Gastrocnemius medialis (tissue), 4 donors: ENCODE measurements at regions not wholly inside any gene's neighbourhood (a gene's known extent, or its start where the extent isn't known, plus 50 kb on each side); places are given as distances from the start of the nearest gene placed in this dataset.
A peak's percentile ranks its signal among the peaks of the same experiment; 100 is the strongest.

Experiments
- ATAC-seq, 2 donors: fragments of 150-250 bp; one replicate each; pipeline ENCODE4 v1.9.1; 2016
- DNase-seq, 2 donors: peaks; one replicate each; pipeline ENCODE4 v3.0.0-alpha.2; 2019
- H3K27ac ChIP-seq, 4 donors: fragments of 200-600 bp; sonication (generic); 1 replicate in 1 of 4; 2 replicates in 3 of 4; pipeline ENCODE4 v1.5.1; 2016 to 2018; ENCODE audit warnings: mild to moderate bottlenecking in 2 of 4, moderate library complexity in 1 of 4
- H3K27me3 ChIP-seq, 3 donors: fragments of 200-600 bp; sonication (generic) in 2 of 3; 1 replicate in 1 of 3; 2 replicates in 2 of 3; pipeline versions ENCODE4 v1.5.1 to v1.6.0; 2016 to 2019; ENCODE audit warnings: mild to moderate bottlenecking in 1 of 3, moderate library complexity in 1 of 3
- H3K36me3 ChIP-seq, 2 donors: fragments of 200-600 bp; sonication (generic) in 1 of 2; one replicate each; pipeline ENCODE4 v1.5.1; 2017 to 2018
- H3K4me1 ChIP-seq, 2 donors: fragments of 200-600 bp; sonication (generic) in 1 of 2; one replicate each; pipeline ENCODE4 v1.5.1; 2016 to 2017; ENCODE audit warnings: mild to moderate bottlenecking in 2 of 2
- H3K4me3 ChIP-seq, 4 donors: fragments of 200-600 bp; sonication (generic) in 3 of 4; 1 replicate in 1 of 4; 2 replicates in 3 of 4; pipeline ENCODE4 v1.5.1; 2016 to 2019; ENCODE audit warnings: mild to moderate bottlenecking in 2 of 4
- H3K9me3 ChIP-seq, 3 donors: fragments of 200-600 bp; sonication (generic) in 2 of 3; 1 replicate in 1 of 3; 2 replicates in 2 of 3; pipeline ENCODE4 v1.5.1; 2016 to 2019
- POLR2A ChIP-seq, 2 donors: fragments of 450-650 bp; IDR thresholded peaks; one replicate each; pipeline ENCODE4 v1.6.1; 2017; ENCODE audit warnings: antibody characterized with exemption in 2 of 2, mild to moderate bottlenecking in 2 of 2, moderate library complexity in 2 of 2
- in situ Hi-C, 4 donors: fragments of 200-750 bp; cut with MboI; loops; one replicate each; pipeline versions ENCODE4 v1.15.0 to v1.8.0; 2017; ENCODE audit warnings: low sequenced_read_pairs in 4 of 4
- intact Hi-C: fragments of 100-400 bp; cut with DNase I; formaldehyde crosslinking; loops from one replicate; pipeline ENCODE4 v1.15.1; 2023; ENCODE audit warnings: low total_unique reads
- TF ChIP-seq, protein P1 (sequence below), 5 experiments: fragments of 450-650 bp in 3 of 5; fragments of 200-600 bp in 2 of 5; sonication (generic) in 2 of 5; IDR thresholded peaks in 4 of 5; conservative IDR thresholded peaks in 1 of 5; 1 replicate in 4 of 5; 2 replicates in 1 of 5; pipeline ENCODE4 v1.5.1; 2016 to 2019; ENCODE audit warnings: antibody characterized with exemption in 5 of 5, mild to moderate bottlenecking in 3 of 5, moderate library complexity in 3 of 5

DNA sequence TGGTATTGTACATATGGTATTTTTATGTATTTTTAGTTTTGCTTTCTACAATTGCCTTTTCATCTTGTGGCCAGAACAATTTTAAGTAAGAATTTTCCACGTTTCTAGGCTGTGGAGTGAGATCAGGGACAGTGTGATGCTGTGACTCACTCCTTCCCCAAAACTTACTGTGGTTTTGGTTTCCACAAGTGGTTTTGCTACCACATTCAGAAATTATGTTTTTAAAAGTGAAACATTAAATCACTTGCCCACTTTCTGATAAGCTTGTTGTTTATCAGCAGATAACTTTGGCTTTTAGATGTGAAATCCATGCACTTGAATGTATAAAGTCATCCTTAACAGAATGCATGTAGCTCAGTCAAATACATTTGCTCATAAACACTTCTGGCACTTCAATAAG lies 192.2 kb upstream of the THRB start:
- ATAC-seq = no peak
- intact Hi-C loops (loop anchor here (5.0 to 10.0 kb wide), 2 partner anchors 165 to 502 kb away; no protein-coding TSS in a partner anchor), in situ Hi-C loops (loop anchor here in 3 of 4 donors (10.0 to 25.0 kb wide), 4 partner anchors 425 to 800 kb away; no protein-coding TSS in a partner anchor)

DNA sequence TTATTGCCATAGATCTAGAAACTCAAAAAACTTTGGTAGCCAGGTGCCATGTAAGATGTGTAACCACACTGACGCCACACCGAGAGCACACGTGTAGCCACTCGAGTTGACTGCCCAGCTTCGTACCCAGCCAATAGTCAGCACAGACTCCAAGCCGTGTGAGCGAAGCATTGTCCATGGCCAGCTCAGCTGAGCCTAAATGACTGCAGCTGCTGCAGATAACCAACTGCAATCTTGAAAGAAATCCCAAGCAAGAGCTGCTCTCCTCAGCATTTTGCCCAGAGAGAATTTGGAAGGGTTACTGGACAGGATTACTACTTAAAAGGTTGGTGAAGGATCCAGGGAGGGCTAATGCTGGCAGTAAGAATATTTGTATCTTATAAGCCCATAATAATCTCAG lies 193.0 kb upstream of the THRB start:
- in situ Hi-C loops = loop anchor here in 3 of 4 donors (10.0 to 25.0 kb wide), 4 partner anchors 425 to 800 kb away; no protein-coding TSS in a partner anchor

More for the DNA sequence above, 192.2 kb upstream of the THRB start:
- Histone ChIP-seq H3K4me1 (peaks cover 22 to 28% of the 10 kb centered on the region in 2 donors), H3K4me3 (no peak overlapping the region), H3K27ac (no peak overlapping the region), H3K36me3 (no peaks in the 10 kb centered on the region), H3K9me3 (no peaks in the 10 kb centered on the region), H3K27me3 (no peaks in the 10 kb centered on the region)
- no peak for DNase-seq
- no peak for TF ChIP-seq POLR2A (IDR thresholded peaks at IDR 0.05)
- TF ChIP-seq, protein P1, sequence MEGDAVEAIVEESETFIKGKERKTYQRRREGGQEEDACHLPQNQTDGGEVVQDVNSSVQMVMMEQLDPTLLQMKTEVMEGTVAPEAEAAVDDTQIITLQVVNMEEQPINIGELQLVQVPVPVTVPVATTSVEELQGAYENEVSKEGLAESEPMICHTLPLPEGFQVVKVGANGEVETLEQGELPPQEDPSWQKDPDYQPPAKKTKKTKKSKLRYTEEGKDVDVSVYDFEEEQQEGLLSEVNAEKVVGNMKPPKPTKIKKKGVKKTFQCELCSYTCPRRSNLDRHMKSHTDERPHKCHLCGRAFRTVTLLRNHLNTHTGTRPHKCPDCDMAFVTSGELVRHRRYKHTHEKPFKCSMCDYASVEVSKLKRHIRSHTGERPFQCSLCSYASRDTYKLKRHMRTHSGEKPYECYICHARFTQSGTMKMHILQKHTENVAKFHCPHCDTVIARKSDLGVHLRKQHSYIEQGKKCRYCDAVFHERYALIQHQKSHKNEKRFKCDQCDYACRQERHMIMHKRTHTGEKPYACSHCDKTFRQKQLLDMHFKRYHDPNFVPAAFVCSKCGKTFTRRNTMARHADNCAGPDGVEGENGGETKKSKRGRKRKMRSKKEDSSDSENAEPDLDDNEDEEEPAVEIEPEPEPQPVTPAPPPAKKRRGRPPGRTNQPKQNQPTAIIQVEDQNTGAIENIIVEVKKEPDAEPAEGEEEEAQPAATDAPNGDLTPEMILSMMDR (IDR thresholded peaks at IDR 0.05 in 4 of 5, conservative IDR thresholded peaks at IDR 0.05 in 1 of 5) = no peak

DNA sequence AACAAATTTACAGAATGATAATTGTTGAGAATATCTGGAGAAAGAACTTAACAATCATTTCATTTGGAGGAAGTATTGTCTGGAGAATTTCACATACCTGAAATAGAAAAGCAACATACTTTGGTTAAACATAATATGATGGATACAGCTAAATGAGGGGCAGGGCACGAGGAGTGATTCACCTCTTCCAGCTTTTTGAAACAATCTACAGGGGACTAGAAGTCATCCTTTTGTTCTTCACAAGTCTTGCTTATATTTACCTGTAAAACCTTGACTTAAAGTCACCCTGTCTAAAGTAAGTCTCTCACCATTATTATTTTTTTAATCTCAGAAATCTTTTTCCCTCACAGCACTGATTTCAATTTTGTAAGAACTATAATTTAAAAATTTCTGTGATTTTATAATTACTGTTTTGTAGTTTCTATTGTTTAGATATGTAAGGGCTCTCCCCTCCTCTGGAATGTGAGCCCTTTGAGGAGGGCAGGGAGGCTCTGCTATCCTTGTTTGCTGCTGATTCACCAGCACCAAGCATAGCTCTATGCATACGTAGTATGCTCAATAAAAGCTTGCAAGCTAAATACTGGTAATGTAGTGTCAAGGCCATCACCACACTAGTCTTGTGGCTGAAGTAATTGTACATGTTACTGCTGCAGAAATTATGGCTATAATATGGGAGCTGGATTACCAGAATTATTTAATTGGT lies 193.9 kb upstream of the THRB start:
- in situ Hi-C loops = loop anchor here in 3 of 4 donors (10.0 to 25.0 kb wide), 4 partner anchors 426 to 801 kb away; no protein-coding TSS in a partner anchor
- no peaks in the 10 kb centered on the region for H3K27me3 ChIP-seq
- DNase-seq = no peak
- H3K9me3 ChIP-seq = no peaks in the 10 kb centered on the region
- peaks cover 22 to 27% of the 10 kb centered on the region in 2 donors for H3K4me1 ChIP-seq
- no peak for TF ChIP-seq POLR2A (IDR thresholded peaks at IDR 0.05)
- TF ChIP-seq, protein P1 (IDR thresholded peaks at IDR 0.05 in 4 of 5, conservative IDR thresholded peaks at IDR 0.05 in 1 of 5) = no peak
- ATAC-seq = no peak
- H3K4me3 ChIP-seq = no peak overlapping the region
- intact Hi-C loops = loop anchor here (5.0 to 10.0 kb wide), 2 partner anchors 166 to 504 kb away; no protein-coding TSS in a partner anchor
- no peaks in the 10 kb centered on the region for H3K36me3 ChIP-seq
- peak overlapping the region in 1 of 4 donors; percentile 20 for H3K27ac ChIP-seq

More for the DNA sequence above, 193.0 kb upstream of the THRB start:
- TF ChIP-seq, protein P1 (IDR thresholded peaks at IDR 0.05 in 4 of 5, conservative IDR thresholded peaks at IDR 0.05 in 1 of 5) = no peak
- TF ChIP-seq POLR2A (IDR thresholded peaks at IDR 0.05) = no peak
- no peak overlapping the region for H3K4me3 ChIP-seq
- H3K27me3 ChIP-seq = no peaks in the 10 kb centered on the region
- H3K36me3 ChIP-seq = no peaks in the 10 kb centered on the region
- peaks cover 22 to 28% of the 10 kb centered on the region in 2 donors for H3K4me1 ChIP-seq
- ATAC-seq (peak; percentile 17 to 54), DNase-seq (peak in 1 of 2 donors; percentile 22)
- H3K9me3 ChIP-seq = no peaks in the 10 kb centered on the region
- intact Hi-C loops = loop anchor here (5.0 to 10.0 kb wide), 2 partner anchors 165 to 503 kb away; no protein-coding TSS in a partner anchor
- H3K27ac ChIP-seq = peak overlapping the region in 3 of 4 donors; percentile 20 to 44 (median 22)

DNA sequence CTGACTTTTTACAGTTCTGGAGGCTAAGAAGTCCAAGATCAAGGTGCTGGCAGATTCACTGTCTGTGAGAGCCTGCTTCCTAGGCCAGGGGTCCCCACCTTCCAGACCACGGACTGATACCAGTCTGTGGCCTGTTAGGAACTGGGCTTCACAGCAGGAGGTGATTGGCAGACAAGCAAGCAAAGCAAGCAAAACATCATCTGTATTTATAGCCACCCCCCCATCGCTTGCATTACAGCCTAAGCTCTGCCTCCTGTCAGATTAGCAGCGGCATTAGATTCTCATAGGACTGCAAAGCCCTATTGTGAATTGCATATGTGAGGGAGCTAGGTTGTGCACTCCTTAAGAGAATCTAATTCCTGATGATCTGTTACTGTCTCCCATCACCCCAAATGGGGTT lies 194.7 kb upstream of the THRB start:
- no peak for ATAC-seq
- in situ Hi-C loops = loop anchor here in 3 of 4 donors (10.0 to 25.0 kb wide), 4 partner anchors 427 to 802 kb away; no protein-coding TSS in a partner anchor

More for the DNA sequence above, 194.7 kb upstream of the THRB start:
- Histone ChIP-seq H3K36me3 (no peaks in the 10 kb centered on the region), H3K9me3 (no peaks in the 10 kb centered on the region), H3K4me3 (no peak overlapping the region), H3K27ac (no peak overlapping the region), H3K4me1 (peaks cover 16 to 19% of the 10 kb centered on the region in 2 donors), H3K27me3 (no peaks in the 10 kb centered on the region)
- intact Hi-C loops = loop anchor here (5.0 to 10.0 kb wide), 2 partner anchors 167 to 505 kb away; no protein-coding TSS in a partner anchor
- no peak for DNase-seq
- TF ChIP-seq POLR2A (IDR thresholded peaks at IDR 0.05) = no peak
- TF ChIP-seq, protein P1 (IDR thresholded peaks at IDR 0.05 in 4 of 5, conservative IDR thresholded peaks at IDR 0.05 in 1 of 5) = no peak
